HEK293T (cell line): ENCODE measurements at regions not wholly inside any gene's neighbourhood (a gene's known extent, or its start where the extent isn't known, plus 50 kb on each side); places are given as distances from the start of the nearest gene placed in this dataset.

Source experiments
- CTCF ChIA-PET: fragments of 350-600 bp; formaldehyde crosslinking; extraction: SDS; loops from one replicate; lab custom pipeline; 2021; ENCODE audit warnings: antibody characterized with exemption, inconsistent platforms; lab: Yijun Ruan, JAX
- POLR2A ChIA-PET: fragments of 350-600 bp; formaldehyde crosslinking; extraction: SDS; loops from one replicate; lab custom pipeline; 2020; ENCODE audit warnings: antibody characterized with exemption, inconsistent platforms; lab: Yijun Ruan, JAX
- DNase-seq: peaks from one replicate; pipeline ENCODE4 v3.0.0; 2012; ENCODE audit warnings: mixed read lengths; ENCODE audit errors: extremely low spot score
- ARNT ChIP-seq: fragments of 450-650 bp; IDR thresholded peaks from 2 replicates; pipeline ENCODE4 v1.6.1; 2017; ENCODE audit warnings: mild to moderate bottlenecking
- BHLHE40 ChIP-seq: fragments of 450-650 bp; IDR thresholded peaks from 2 replicates; pipeline ENCODE4 v1.6.1; 2016; ENCODE audit warnings: mild to moderate bottlenecking, moderate library complexity, borderline replicate concordance
- CTBP1 ChIP-seq: fragments of 450-650 bp; IDR thresholded peaks from 2 replicates; pipeline ENCODE4 v1.6.1; 2016; ENCODE audit warnings: borderline replicate concordance
- ELF4 ChIP-seq: fragments of 450-650 bp; IDR thresholded peaks from 2 replicates; pipeline ENCODE4 v1.6.1; 2017; ENCODE audit warnings: antibody characterized with exemption
- FOXA1 ChIP-seq: fragments of 450-650 bp; IDR thresholded peaks from 2 replicates; pipeline ENCODE4 v1.6.1; 2016; ENCODE audit warnings: mild to moderate bottlenecking
- FOXK2 ChIP-seq: fragments of 450-650 bp; IDR thresholded peaks from 2 replicates; pipeline ENCODE4 v1.6.1; 2016; ENCODE audit warnings: mild to moderate bottlenecking
- FOXM1 ChIP-seq: fragments of 450-650 bp; IDR thresholded peaks from 2 replicates; pipeline ENCODE4 v1.6.1; 2017; ENCODE audit warnings: mild to moderate bottlenecking, borderline replicate concordance
- HDGF ChIP-seq: fragments of 450-650 bp; IDR thresholded peaks from 2 replicates; pipeline ENCODE4 v1.6.1; 2017; ENCODE audit warnings: antibody characterized with exemption, borderline replicate concordance
- L3MBTL2 ChIP-seq: fragments of 450-650 bp; conservative IDR thresholded peaks from 2 replicates; pipeline ENCODE4 v1.6.1; 2016; ENCODE audit warnings: mild to moderate bottlenecking
- LEF1 ChIP-seq: fragments of 450-650 bp; IDR thresholded peaks from 2 replicates; pipeline ENCODE4 v1.6.1; 2017; ENCODE audit warnings: mild to moderate bottlenecking, borderline replicate concordance
- NFRKB ChIP-seq: fragments of 450-650 bp; IDR thresholded peaks from 2 replicates; pipeline ENCODE4 v1.6.1; 2016; ENCODE audit warnings: mild to moderate bottlenecking, moderate library complexity
- PKNOX1 ChIP-seq: fragments of 450-650 bp; IDR thresholded peaks from 2 replicates; pipeline ENCODE4 v1.6.1; 2016
- SP1 ChIP-seq: fragments of 450-650 bp; IDR thresholded peaks from 2 replicates; pipeline ENCODE4 v1.6.1; 2017
- SUZ12 ChIP-seq: fragments of 450-650 bp; IDR thresholded peaks from 2 replicates; pipeline ENCODE4 v1.6.1; 2016; ENCODE audit warnings: mild to moderate bottlenecking
- TARDBP ChIP-seq: fragments of 450-650 bp; IDR thresholded peaks from 2 replicates; pipeline ENCODE4 v1.6.1; 2016
- ZNF384 ChIP-seq: fragments of 450-650 bp; IDR thresholded peaks from 2 replicates; pipeline ENCODE4 v1.6.1; 2016

GRCh38 chr15:62945760-62946159 lies 96.8 kb upstream of the TPM1 start:
- ChIA-PET CTCF (no interaction called here), POLR2A (no interaction called here)
- no peak for TF ChIP-seq SP1
- no peak for TF ChIP-seq FOXM1
- TF ChIP-seq SUZ12 = no peak
- no peak for TF ChIP-seq ELF4
- no peak for TF ChIP-seq LEF1
- TF ChIP-seq L3MBTL2 = no peak
- TF ChIP-seq TARDBP = no peak
- no peak for TF ChIP-seq ARNT
- no peak for TF ChIP-seq NFRKB
- TF ChIP-seq FOXK2 = no peak
- no peak for DNase-seq

GRCh38 chr15:62946940-62947339 lies 95.6 kb upstream of the TPM1 start:
- DNase-seq = no peak
- POLR2A ChIA-PET = no interaction called here
- CTCF ChIA-PET = no interaction called here
- TF ChIP-seq HDGF (no peak), NFRKB (no peak), L3MBTL2 (no peak), BHLHE40 (no peak), FOXM1 (no peak), SUZ12 (no peak)

- no peak for TF ChIP-seq HDGF
- TF ChIP-seq ZNF384 = no peak
- TF ChIP-seq FOXA1 = no peak
- TF ChIP-seq ARNT = no peak
- no peak for TF ChIP-seq ELF4
- TF ChIP-seq CTBP1 = no peak
- no peak for TF ChIP-seq NFRKB
- TF ChIP-seq SP1 = no peak
- no peak for TF ChIP-seq FOXK2
- TF ChIP-seq L3MBTL2 = no peak
- TF ChIP-seq LEF1 = no peak
- TF ChIP-seq PKNOX1 = no peak
- TF ChIP-seq SUZ12 = no peak
- DNase-seq = no peak
- ChIA-PET POLR2A (no interaction called here), CTCF (no interaction called here)
These were observed 92.0 kb upstream of the TPM1 start for GRCh38 chr15:62950462-62950931.

- TF ChIP-seq BHLHE40 = no peak
- no peak for TF ChIP-seq CTBP1
- no peak for TF ChIP-seq FOXA1
- no peak for TF ChIP-seq ARNT
- TF ChIP-seq FOXK2 = no peak
- TF ChIP-seq NFRKB = no peak
- TF ChIP-seq SP1 = no peak
- TF ChIP-seq FOXM1 = no peak
- no peak for TF ChIP-seq PKNOX1
- no peak for TF ChIP-seq L3MBTL2
- TF ChIP-seq ZNF384 = no peak
- no peak for TF ChIP-seq TARDBP
- no peak for TF ChIP-seq ELF4
- TF ChIP-seq HDGF = no peak
- TF ChIP-seq SUZ12 = no peak
- no peak for TF ChIP-seq LEF1
- CTCF ChIA-PET = no interaction called here
- POLR2A ChIA-PET = no interaction called here
- no peak for DNase-seq
These were observed 91.1 kb upstream of the TPM1 start for GRCh38 chr15:62951481-62951880.

- ChIA-PET POLR2A (no interaction called here), CTCF (no interaction called here)
- DNase-seq = no peak
- TF ChIP-seq SUZ12 = no peak
- no peak for TF ChIP-seq FOXK2
- no peak for TF ChIP-seq TARDBP
- no peak for TF ChIP-seq SP1
- no peak for TF ChIP-seq PKNOX1
- TF ChIP-seq CTBP1 = no peak
- TF ChIP-seq BHLHE40 = no peak
These were observed 89.5 kb upstream of the TPM1 start for GRCh38 chr15:62953021-62953420.

GRCh38 chr15:62953496-62954045 lies 89.0 kb upstream of the TPM1 start:
- ChIA-PET CTCF (no interaction called here), POLR2A (no interaction called here)
- DNase-seq = no peak
- no peak for TF ChIP-seq L3MBTL2
- no peak for TF ChIP-seq ELF4
- no peak for TF ChIP-seq NFRKB
- TF ChIP-seq LEF1 = no peak
- no peak for TF ChIP-seq FOXA1
- TF ChIP-seq SP1 = no peak
- TF ChIP-seq BHLHE40 = no peak
- no peak for TF ChIP-seq HDGF
- TF ChIP-seq ZNF384 = no peak
- no peak for TF ChIP-seq ARNT
- no peak for TF ChIP-seq TARDBP
- TF ChIP-seq CTBP1 = no peak
- no peak for TF ChIP-seq PKNOX1
- no peak for TF ChIP-seq SUZ12
- no peak for TF ChIP-seq FOXM1
- no peak for TF ChIP-seq FOXK2
